ENCODE measurements at regions not wholly inside any gene's neighbourhood (a gene's known extent, or its start where the extent isn't known, plus 50 kb on each side); places are given as distances from the start of the nearest gene placed in this dataset.

- no peaks in the 10 kb centered on the region for H3K27me3 Mint-ChIP-seq
- H3K9me3 Mint-ChIP-seq: peaks cover 2% of the 10 kb centered on the region
- TF ChIP-seq CTCF (IDR thresholded peaks at IDR 0.05): no peak
- CTCF ChIA-PET: interaction anchor here (3.4 kb wide), 1 partner anchor 12 kb away, joined by 15 read pairs; no protein-coding TSS in a partner anchor
- POLR2A ChIA-PET: no interaction called here
- intact Hi-C loops (cut with micrococcal nuclease): no loop called here
- no peak overlapping the region for H3K27ac Mint-ChIP-seq
- DNase-seq: no peak
- H3K36me3 Mint-ChIP-seq (ENCODE audit: low read depth): no peaks in the 10 kb centered on the region
- ATAC-seq: no peak
- no peak overlapping the region for H3K4me3 Mint-ChIP-seq
- peaks cover 27% of the 10 kb centered on the region for H3K4me1 Mint-ChIP-seq (ENCODE audit: low read depth)
Measured at GRCh38 chr12:91566328-91567099, 383.9 kb upstream of the DCN start.

- H3K9me3 Mint-ChIP-seq: peaks cover 2% of the 10 kb centered on the region
- H3K36me3 Mint-ChIP-seq (ENCODE audit: low read depth): no peaks in the 10 kb centered on the region
- H3K4me3 Mint-ChIP-seq: no peak overlapping the region
- no peak overlapping the region for H3K27ac Mint-ChIP-seq
- peaks cover 30% of the 10 kb centered on the region for H3K4me1 Mint-ChIP-seq (ENCODE audit: low read depth)
- ATAC-seq (no peak), DNase-seq (no peak)
- intact Hi-C loops (cut with micrococcal nuclease): no loop called here
- no peak for TF ChIP-seq CTCF (IDR thresholded peaks at IDR 0.05)
- H3K27me3 Mint-ChIP-seq: no peaks in the 10 kb centered on the region
- ChIA-PET CTCF (interaction anchor here (3.4 kb wide), 1 partner anchor 13 kb away, joined by 15 read pairs; no protein-coding TSS in a partner anchor), POLR2A (no interaction called here)
Measured at GRCh38 chr12:91565846-91566245, 383.2 kb upstream of the DCN start.

- TF ChIP-seq CTCF (IDR thresholded peaks at IDR 0.05): no peak
- Mint-ChIP-seq H3K27me3 (no peaks in the 10 kb centered on the region), H3K4me1 (ENCODE audit: low read depth) (peaks cover 30% of the 10 kb centered on the region), H3K36me3 (ENCODE audit: low read depth) (no peaks in the 10 kb centered on the region), H3K9me3 (peaks cover 4% of the 10 kb centered on the region), H3K27ac (no peak overlapping the region), H3K4me3 (no peak overlapping the region)
- POLR2A ChIA-PET: no interaction called here
- peak; percentile 38 for DNase-seq
- CTCF ChIA-PET: interaction anchor here (1.1 to 1.9 kb wide), 3 partner anchors 14 to 212 kb away, joined by 3 to 9 read pairs (median 3); no protein-coding TSS in a partner anchor
- intact Hi-C loops (cut with micrococcal nuclease): no loop called here
- peak; percentile 42 for ATAC-seq
Measured at GRCh38 chr12:91565246-91565645, 382.6 kb upstream of the DCN start.

- intact Hi-C loops (cut with micrococcal nuclease): no loop called here
- POLR2A ChIA-PET: no interaction called here
- TF ChIP-seq CTCF (IDR thresholded peaks at IDR 0.05): no peak
- DNase-seq (no peak), ATAC-seq (no peak)
- Mint-ChIP-seq H3K9me3 (peaks cover 18% of the 10 kb centered on the region), H3K36me3 (ENCODE audit: low read depth) (peaks cover 4% of the 10 kb centered on the region), H3K4me1 (ENCODE audit: low read depth) (peaks cover 30% of the 10 kb centered on the region), H3K4me3 (no peak overlapping the region), H3K27ac (no peak overlapping the region), H3K27me3 (no peaks in the 10 kb centered on the region)
- CTCF ChIA-PET: interaction anchor here (1.9 kb wide), 1 partner anchor 181 kb away, joined by 9 read pairs; no protein-coding TSS in a partner anchor
Measured at GRCh38 chr12:91563011-91563765, 380.6 kb upstream of the DCN start.

GRCh38 chr12:91562476-91562875 is 379.9 kb upstream of the DCN start:
- no peak for TF ChIP-seq CTCF (IDR thresholded peaks at IDR 0.05)
- peak; percentile 65 for ATAC-seq
- ChIA-PET CTCF (no interaction called here), POLR2A (no interaction called here)
- H3K36me3 Mint-ChIP-seq (ENCODE audit: low read depth): peaks cover 4% of the 10 kb centered on the region
- peak overlapping the region; percentile 16 for H3K27ac Mint-ChIP-seq
- no peak overlapping the region for H3K4me3 Mint-ChIP-seq
- DNase-seq: peak; percentile 12
- intact Hi-C loops (cut with micrococcal nuclease): no loop called here
- H3K4me1 Mint-ChIP-seq (ENCODE audit: low read depth): peaks cover 30% of the 10 kb centered on the region
- H3K9me3 Mint-ChIP-seq: peaks cover 21% of the 10 kb centered on the region
- no peaks in the 10 kb centered on the region for H3K27me3 Mint-ChIP-seq

Measured in activated CD8-positive, alpha-beta T cell treated with anti-CD3 and anti-CD28 coated beads for 36 hours (primary cell).